ENCODE measurements at regions not wholly inside any gene's neighbourhood (a gene's known extent, or its start where the extent isn't known, plus 50 kb on each side); places are given as distances from the start of the nearest gene placed in this dataset.

DNA sequence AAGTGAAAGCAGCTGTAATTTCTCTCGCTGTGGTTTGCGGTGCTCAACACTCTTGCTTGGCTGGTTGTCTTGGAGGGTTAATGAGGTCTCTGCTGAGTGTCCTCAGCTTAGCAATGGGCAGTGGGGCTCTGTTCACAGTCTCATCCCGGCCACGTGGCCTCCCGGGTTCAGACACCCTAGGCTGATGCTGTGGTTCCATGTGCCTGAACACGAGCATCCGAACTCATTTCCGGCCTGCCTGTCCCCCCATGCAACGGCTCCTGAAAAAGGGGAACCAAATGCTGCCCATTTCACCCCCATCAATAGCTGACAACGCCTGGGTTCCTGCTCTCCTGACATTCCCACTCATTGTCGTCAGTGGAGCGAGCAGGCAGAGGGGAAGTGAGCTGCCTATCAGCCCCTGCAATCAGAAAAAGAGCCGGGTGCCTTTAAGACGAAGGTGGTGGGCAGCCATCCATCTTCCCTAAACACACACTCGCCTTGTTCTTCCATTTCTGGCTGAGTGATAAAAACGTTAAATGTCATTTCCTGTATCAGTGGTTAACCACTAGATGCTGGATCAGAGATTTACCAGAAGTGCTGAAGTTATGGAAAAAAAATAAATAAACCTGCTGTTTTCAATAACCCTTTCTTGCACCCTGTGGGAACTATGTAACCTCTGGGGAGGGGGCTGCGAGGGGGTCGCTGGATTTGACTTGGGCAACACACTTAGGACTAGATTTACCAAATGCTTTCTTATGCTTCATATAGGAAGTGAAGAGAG lies 60.3 kb upstream of the BCL2L14 start:
- peak; percentile 64 for DNase-seq (ENCODE audit: low spot score)
- TF ChIP-seq, protein P1, sequence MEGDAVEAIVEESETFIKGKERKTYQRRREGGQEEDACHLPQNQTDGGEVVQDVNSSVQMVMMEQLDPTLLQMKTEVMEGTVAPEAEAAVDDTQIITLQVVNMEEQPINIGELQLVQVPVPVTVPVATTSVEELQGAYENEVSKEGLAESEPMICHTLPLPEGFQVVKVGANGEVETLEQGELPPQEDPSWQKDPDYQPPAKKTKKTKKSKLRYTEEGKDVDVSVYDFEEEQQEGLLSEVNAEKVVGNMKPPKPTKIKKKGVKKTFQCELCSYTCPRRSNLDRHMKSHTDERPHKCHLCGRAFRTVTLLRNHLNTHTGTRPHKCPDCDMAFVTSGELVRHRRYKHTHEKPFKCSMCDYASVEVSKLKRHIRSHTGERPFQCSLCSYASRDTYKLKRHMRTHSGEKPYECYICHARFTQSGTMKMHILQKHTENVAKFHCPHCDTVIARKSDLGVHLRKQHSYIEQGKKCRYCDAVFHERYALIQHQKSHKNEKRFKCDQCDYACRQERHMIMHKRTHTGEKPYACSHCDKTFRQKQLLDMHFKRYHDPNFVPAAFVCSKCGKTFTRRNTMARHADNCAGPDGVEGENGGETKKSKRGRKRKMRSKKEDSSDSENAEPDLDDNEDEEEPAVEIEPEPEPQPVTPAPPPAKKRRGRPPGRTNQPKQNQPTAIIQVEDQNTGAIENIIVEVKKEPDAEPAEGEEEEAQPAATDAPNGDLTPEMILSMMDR (IDR thresholded peaks at IDR 0.05; ENCODE audit: extremely low read depth, missing control alignments) = no peak

DNA sequence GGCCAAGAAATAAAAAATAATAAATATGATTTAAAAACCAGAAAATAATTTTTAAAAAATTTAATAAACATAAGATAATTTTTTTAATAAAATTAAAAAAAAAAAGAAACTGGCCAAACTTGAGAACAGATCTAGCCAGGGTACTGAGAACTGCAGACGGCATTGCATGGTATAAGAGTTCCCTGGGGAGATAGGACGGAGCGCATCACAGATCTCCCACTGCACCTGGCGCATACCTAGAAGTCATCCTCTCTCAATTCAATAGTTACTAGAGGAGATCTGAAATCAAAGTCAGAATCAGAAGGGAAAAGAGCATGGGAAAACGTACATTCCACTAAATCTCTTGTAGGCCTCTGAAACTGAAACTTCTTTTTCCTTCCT lies 58.9 kb upstream of the BCL2L14 start:
- DNase-seq (ENCODE audit: low spot score) = no peak
- TF ChIP-seq, protein P1 (IDR thresholded peaks at IDR 0.05; ENCODE audit: extremely low read depth, missing control alignments) = no peak

DNA sequence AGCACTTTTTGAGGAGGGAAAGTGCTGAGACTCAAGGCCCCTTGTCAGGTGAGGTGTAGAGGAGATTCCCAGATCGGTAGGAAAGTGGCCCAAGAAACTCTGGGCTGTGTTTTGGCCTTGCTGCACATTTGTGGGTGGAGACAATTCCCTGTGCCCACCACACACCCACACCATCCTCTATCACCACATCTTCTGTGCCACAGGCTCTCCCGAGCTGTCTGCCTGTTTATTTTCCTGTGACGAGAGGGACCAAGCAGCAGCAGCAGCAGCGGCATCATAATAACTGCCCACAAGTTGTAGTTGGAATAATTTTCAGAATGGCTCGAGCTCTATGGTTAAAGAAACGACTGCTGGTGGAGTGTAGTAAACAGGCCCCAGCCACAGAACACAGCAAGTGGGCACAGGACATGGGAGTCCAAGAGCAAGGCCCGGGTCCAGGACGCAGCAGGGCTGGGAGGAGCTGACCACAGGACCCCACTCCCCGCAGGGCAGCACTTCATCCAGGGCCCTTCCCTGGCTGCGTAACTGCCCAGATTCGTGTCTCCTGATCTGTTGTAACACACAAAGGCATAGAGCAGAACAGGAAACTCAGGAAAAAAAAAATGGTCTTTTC lies 55.6 kb upstream of the BCL2L14 start:
- TF ChIP-seq, protein P1 (IDR thresholded peaks at IDR 0.05; ENCODE audit: extremely low read depth, missing control alignments) = no peak
- no peak for DNase-seq (ENCODE audit: low spot score)

DNA sequence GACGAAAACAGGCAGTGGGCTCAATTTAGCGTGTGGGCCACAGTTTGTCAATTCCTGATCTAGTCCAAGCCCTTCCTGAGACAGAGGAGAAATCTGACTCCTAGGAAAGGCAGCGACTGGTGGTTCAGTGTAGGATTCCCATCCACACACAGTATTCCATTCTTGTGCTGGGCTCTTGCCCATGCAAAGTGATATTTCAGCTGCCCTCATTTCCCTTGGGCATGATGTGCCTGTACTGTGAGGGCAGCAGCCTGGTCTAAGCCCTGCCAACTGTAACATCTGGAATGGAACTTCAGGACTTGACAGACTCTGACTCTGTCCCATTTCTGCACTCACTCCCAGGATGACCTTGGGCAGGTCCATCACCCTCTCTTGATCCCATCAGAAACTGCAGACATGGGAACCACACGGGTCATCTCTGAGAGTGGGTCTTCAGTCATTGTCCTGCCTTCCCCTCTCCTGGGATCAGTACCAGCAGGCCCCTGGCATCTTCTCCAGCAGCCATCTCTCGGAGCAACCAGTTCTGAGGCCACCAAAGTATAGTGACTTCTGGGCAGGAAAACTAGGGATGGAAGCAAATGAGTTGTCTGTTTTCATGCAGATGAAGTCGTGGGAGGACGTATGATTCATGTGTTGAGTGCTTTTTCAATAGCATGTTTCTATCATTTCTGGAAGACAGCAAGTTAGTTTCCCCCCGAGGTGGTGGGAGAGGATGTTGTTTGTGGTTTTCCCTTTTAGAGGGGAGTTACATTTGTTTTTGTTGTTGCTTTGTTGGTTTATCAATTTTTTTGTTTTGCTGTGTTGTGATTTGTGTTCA lies 54.2 kb upstream of the BCL2L14 start:
- TF ChIP-seq, protein P1 (IDR thresholded peaks at IDR 0.05; ENCODE audit: extremely low read depth, missing control alignments) = no peak
- no peak for DNase-seq (ENCODE audit: low spot score)

DNA sequence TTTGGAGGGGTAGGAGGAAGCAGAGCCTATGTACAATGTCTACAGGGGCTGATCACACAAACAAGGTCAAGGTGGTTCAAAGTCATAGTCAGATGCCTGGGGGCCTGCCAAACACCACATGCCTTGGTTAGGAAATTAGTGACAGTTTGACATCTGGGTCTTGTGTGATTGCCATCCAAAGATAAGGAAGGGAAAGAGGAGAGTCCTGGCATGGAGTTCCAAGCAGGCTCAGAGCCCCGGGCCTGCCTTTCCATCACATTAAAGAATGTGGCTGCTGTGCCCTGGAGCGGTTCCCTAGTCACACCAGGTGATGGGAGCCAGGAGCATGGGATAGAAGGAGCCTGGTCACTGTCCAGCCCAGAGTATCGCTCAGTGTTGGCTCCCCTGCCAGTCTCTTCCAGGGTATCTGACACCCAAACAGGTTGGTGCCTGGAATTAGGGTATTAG lies 53.6 kb upstream of the BCL2L14 start:
- no peak for DNase-seq (ENCODE audit: low spot score)
- TF ChIP-seq, protein P1 (IDR thresholded peaks at IDR 0.05; ENCODE audit: extremely low read depth, missing control alignments) = no peak

DNA sequence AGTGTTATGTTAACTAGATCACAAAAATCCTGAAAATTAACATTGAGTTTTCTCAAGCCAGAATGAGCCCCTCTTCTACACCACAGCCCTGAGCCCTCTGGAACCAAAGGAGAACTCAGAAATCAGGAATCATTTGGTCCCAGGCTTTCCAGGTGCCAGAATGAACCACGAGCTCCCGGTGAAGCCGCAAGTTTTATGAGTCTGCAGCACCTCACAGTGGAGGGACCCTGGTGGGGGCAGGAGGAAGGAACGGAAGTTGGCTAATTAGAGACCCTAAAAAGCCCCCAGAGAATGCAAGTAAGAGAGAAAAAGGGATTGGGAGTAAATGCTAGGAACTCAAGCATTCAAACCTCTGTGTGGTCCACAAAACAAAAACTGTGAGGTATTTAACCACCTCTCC lies 52.9 kb upstream of the BCL2L14 start:
- TF ChIP-seq, protein P1 (IDR thresholded peaks at IDR 0.05; ENCODE audit: extremely low read depth, missing control alignments) = no peak
- no peak for DNase-seq (ENCODE audit: low spot score)

DNA sequence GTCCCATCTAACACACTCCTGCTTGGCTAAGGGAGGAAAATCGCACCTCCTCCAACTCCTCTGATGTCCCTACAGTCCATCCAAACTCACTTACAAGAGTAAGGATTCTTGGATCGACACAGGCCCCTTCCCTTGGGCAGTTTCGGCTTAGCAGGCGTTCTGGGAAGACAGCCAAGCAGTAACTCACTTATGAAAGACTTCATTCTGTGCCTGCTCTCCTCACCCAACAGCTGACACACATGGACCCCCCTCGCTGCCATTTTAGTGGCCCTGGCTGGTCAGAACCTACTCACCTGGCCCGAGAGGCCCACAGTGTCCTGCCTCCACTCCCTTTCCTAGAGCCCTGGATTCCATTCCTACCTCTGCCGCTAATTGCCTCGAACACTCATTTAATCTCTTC lies 52.3 kb upstream of the BCL2L14 start:
- no peak for DNase-seq (ENCODE audit: low spot score)
- TF ChIP-seq, protein P1 (IDR thresholded peaks at IDR 0.05; ENCODE audit: extremely low read depth, missing control alignments) = no peak
